HCT116 (cell line): ENCODE measurements at regions not wholly inside any gene's neighbourhood (a gene's known extent, or its start where the extent isn't known, plus 50 kb on each side); places are given as distances from the start of the nearest gene placed in this dataset.

Experiments used
- ATAC-seq: fragments of 200-7000 bp; cut with Tn5 transposase; 2 replicates; pipeline ENCODE4 v1.9.1; 2020; ENCODE audit warnings: mild to moderate bottlenecking, moderate library complexity
- BruUV-seq: library from RNA; stranded (reverse); fragments of 400-500 nt; replicated peaks from 2 replicates; lab custom pipeline; 2021; lab: Mats Ljungman, UMichigan
- CTCF ChIA-PET: fragments of 300-600 bp; sonication (Branson Sonifier 250); formaldehyde crosslinking; loops from one replicate; lab custom pipeline; 2021; ENCODE audit warnings: antibody characterized with exemption; lab: Charles Lee
- POLR2A ChIA-PET: fragments of 300-600, 350-600 bp; sonication (Branson Sonifier 250); formaldehyde crosslinking; loops from one replicate; lab custom pipeline; 2021; ENCODE audit warnings: antibody characterized with exemption; lab: Charles Lee
- RAD21 ChIA-PET, 2 experiments: fragments of 300-600 bp; sonication (Branson Sonifier 250); formaldehyde crosslinking; loops; one replicate each; lab custom pipeline; 2023; ENCODE audit warnings: low total read pairs in 2 of 2; ENCODE audit not compliant: uncharacterized antibody in 2 of 2, unreplicated experiment in 2 of 2, low non-redundant PET in 1 of 2; lab: Charles Lee
- DNase-seq: peaks from one replicate; pipeline ENCODE4 v3.0.0-alpha.2; 2010; ENCODE audit warnings: low read depth, low spot score
- H2AFZ ChIP-seq: fragments of 200-600 bp; shearing (Covaris generic), sonication (generic); 2 replicates; pipeline ENCODE4 v1.6.1; 2017; ENCODE audit warnings: low read depth, mixed run types, mixed read lengths, antibody characterized with exemption, low read length; ENCODE audit not compliant: poor library complexity, severe bottlenecking
- H3K27ac ChIP-seq: 2 replicates; pipeline ENCODE4 v1.5.1; 2012; ENCODE audit warnings: low read depth, low read length
- H3K27me3 ChIP-seq: fragments of 200-600 bp; sonication (generic); 2 replicates; pipeline ENCODE4 v1.6.1; 2016; ENCODE audit warnings: mixed run types, low read length, mixed read lengths; ENCODE audit not compliant: insufficient read depth
- H3K36me3 ChIP-seq, 2 experiments: fragments of 200-500 bp in 1 of 2; fragments of 200-600 bp in 1 of 2; sonication (Bioruptor generic) in 1 of 2; sonication (generic) in 1 of 2; 2 replicates each; pipeline versions ENCODE4 v1.5.1 to v1.6.1; 2014 to 2016; ENCODE audit warnings: low read length in 2 of 2, inconsistent platforms in 1 of 2, mixed read lengths in 1 of 2, mixed run types in 1 of 2; ENCODE audit not compliant: insufficient read depth in 2 of 2, control insufficient read depth in 1 of 2
- H3K4me1 ChIP-seq, 2 experiments: fragments of 200-600 bp in 1 of 2; sonication (generic) in 1 of 2; 2 replicates each; pipeline versions ENCODE4 v1.5.1 to v1.6.1; 2012 to 2017; ENCODE audit warnings: low read length in 2 of 2, inconsistent platforms in 1 of 2, mild to moderate bottlenecking in 1 of 2, mixed read lengths in 1 of 2, mixed run types in 1 of 2, moderate library complexity in 1 of 2; ENCODE audit not compliant: insufficient read depth in 2 of 2, control insufficient read depth in 1 of 2
- H3K4me2 ChIP-seq: fragments of 200-600 bp; sonication (generic); 2 replicates; pipeline ENCODE4 v1.6.1; 2017; ENCODE audit warnings: mixed run types, low read length, mixed read lengths
- H3K4me3 ChIP-seq, 2 experiments: fragments of 200-600 bp in 1 of 2; sonication (generic) in 1 of 2; replicated peaks in 1 of 2; 2 replicates each; pipeline ENCODE4 v1.5.1; 2011 to 2016; ENCODE audit warnings: low read length in 2 of 2, control low read depth in 1 of 2, low read depth in 1 of 2, mild to moderate bottlenecking in 1 of 2, mixed read lengths in 1 of 2, mixed run types in 1 of 2
- H3K79me2 ChIP-seq: fragments of 200-600 bp; sonication (generic); 2 replicates; pipeline ENCODE4 v1.6.1; 2017; ENCODE audit warnings: mild to moderate bottlenecking, mixed run types, low read length, moderate library complexity, mixed read lengths; ENCODE audit not compliant: insufficient read depth
- H3K9ac ChIP-seq: fragments of 200-600 bp; sonication (generic); 2 replicates; pipeline ENCODE4 v1.6.1; 2016; ENCODE audit warnings: low read length, mixed read lengths
- H3K9me2 ChIP-seq: fragments of 200-600 bp; sonication (generic), shearing (Covaris generic); 2 replicates; pipeline ENCODE4 v1.6.1; 2017; ENCODE audit warnings: mixed run types, mild to moderate bottlenecking, moderate library complexity; ENCODE audit not compliant: insufficient read depth
- H3K9me3 ChIP-seq, 2 experiments: fragments of 200-500 bp in 1 of 2; fragments of 200-600 bp in 1 of 2; sonication (Bioruptor generic) in 1 of 2; sonication (generic) in 1 of 2; 2 replicates each; pipeline ENCODE4 v1.6.1; 2014 to 2017; ENCODE audit warnings: low read length in 2 of 2, mixed read lengths in 2 of 2, inconsistent platforms in 1 of 2, low read depth in 1 of 2, mild to moderate bottlenecking in 1 of 2, mixed run types in 1 of 2, moderate library complexity in 1 of 2; ENCODE audit not compliant: control insufficient read depth in 1 of 2, insufficient read depth in 1 of 2
- H4K20me1 ChIP-seq: fragments of 200-600 bp; sonication (generic), shearing (Covaris generic); 2 replicates; pipeline ENCODE4 v1.6.1; 2017; ENCODE audit warnings: mixed run types, mild to moderate bottlenecking, moderate library complexity; ENCODE audit not compliant: insufficient read depth
- ATF3 ChIP-seq: IDR thresholded peaks from 2 replicates; pipeline ENCODE4 v1.6.1; 2012
- CBX3 ChIP-seq: IDR thresholded peaks from 2 replicates; pipeline ENCODE4 v1.6.1; 2012; ENCODE audit warnings: low read depth
- CEBPB ChIP-seq: IDR thresholded peaks from 2 replicates; pipeline ENCODE4 v1.6.1; 2012; ENCODE audit warnings: low read depth
- EGR1 ChIP-seq: IDR thresholded peaks from 2 replicates; pipeline ENCODE4 v1.6.1; 2012; ENCODE audit warnings: low read depth
- EZH2 ChIP-seq: fragments of 200-600 bp; sonication (generic); IDR thresholded peaks from 2 replicates; pipeline ENCODE4 v1.6.1; 2017; ENCODE audit warnings: antibody characterized with exemption, mixed run types
- EZH2phosphoT487 ChIP-seq: fragments of 200-600 bp; IDR thresholded peaks from 2 replicates; pipeline ENCODE4 v1.6.1; 2018; ENCODE audit warnings: antibody characterized with exemption, borderline replicate concordance
- FOSL1 ChIP-seq: IDR thresholded peaks from 2 replicates; pipeline ENCODE4 v1.6.1; 2012; ENCODE audit warnings: low read depth
- JUND ChIP-seq: IDR thresholded peaks from 2 replicates; pipeline ENCODE4 v1.6.1; 2012
- MAX ChIP-seq: IDR thresholded peaks from 2 replicates; pipeline ENCODE4 v1.6.1; 2012
- POLR2A ChIP-seq: IDR thresholded peaks from 2 replicates; pipeline ENCODE4 v1.7.0; 2011; ENCODE audit warnings: borderline replicate concordance; ENCODE audit not compliant: insufficient read depth, insufficient read length; ENCODE audit errors: extremely low read depth
- POLR2AphosphoS5 ChIP-seq: IDR thresholded peaks from 2 replicates; pipeline ENCODE4 v1.6.1; 2011; ENCODE audit warnings: mild to moderate bottlenecking, low read depth, low read length, moderate library complexity
- SP1 ChIP-seq: IDR thresholded peaks from 2 replicates; pipeline ENCODE4 v1.6.1; 2012; ENCODE audit warnings: low read depth
- TCF7L2 ChIP-seq: IDR thresholded peaks from 2 replicates; pipeline ENCODE4 v1.7.0; 2011; ENCODE audit warnings: borderline replicate concordance, inconsistent platforms; ENCODE audit not compliant: insufficient read depth, insufficient read length; ENCODE audit errors: extremely low read depth
- YY1 ChIP-seq: IDR thresholded peaks from 2 replicates; pipeline ENCODE4 v1.6.1; 2011; ENCODE audit warnings: low read length, low read depth, moderate library complexity, mild to moderate bottlenecking; ENCODE audit not compliant: insufficient replicate concordance; ENCODE audit errors: extremely low read depth
- ZBTB33 ChIP-seq: IDR thresholded peaks from 2 replicates; pipeline ENCODE4 v1.6.1; 2011; ENCODE audit warnings: mild to moderate bottlenecking, low read length, moderate library complexity; ENCODE audit not compliant: insufficient replicate concordance; ENCODE audit errors: extremely low read depth
- ZFX ChIP-seq: fragments of 450-650 bp; IDR thresholded peaks from 2 replicates; pipeline ENCODE4 v1.6.1; 2017
- ZNF274 ChIP-seq: fragments of 200-500 bp; sonication (Bioruptor generic); IDR thresholded peaks from 2 replicates; pipeline ENCODE4 v1.6.1; 2014; ENCODE audit warnings: mild to moderate bottlenecking, low read depth, low read length, inconsistent platforms
- intact Hi-C: fragments of 100-400 bp; cut with micrococcal nuclease; formaldehyde crosslinking; loops from 2 replicates; pipeline ENCODE4 v1.10.0; 2022
- TF ChIP-seq, protein P1 (sequence below), 3 experiments: fragments of 200-600 bp in 1 of 3; sonication (generic) in 1 of 3; IDR thresholded peaks in 2 of 3; conservative IDR thresholded peaks in 1 of 3; 2 replicates each; pipeline ENCODE4 v1.5.1; 2012 to 2017; ENCODE audit warnings: low read depth in 2 of 3, low read length in 2 of 3, antibody characterized with exemption in 1 of 3, borderline replicate concordance in 1 of 3, control low read depth in 1 of 3, mild to moderate bottlenecking in 1 of 3, mixed read lengths in 1 of 3, mixed run types in 1 of 3, moderate library complexity in 1 of 3; ENCODE audit not compliant: insufficient read depth in 1 of 3

DNA sequence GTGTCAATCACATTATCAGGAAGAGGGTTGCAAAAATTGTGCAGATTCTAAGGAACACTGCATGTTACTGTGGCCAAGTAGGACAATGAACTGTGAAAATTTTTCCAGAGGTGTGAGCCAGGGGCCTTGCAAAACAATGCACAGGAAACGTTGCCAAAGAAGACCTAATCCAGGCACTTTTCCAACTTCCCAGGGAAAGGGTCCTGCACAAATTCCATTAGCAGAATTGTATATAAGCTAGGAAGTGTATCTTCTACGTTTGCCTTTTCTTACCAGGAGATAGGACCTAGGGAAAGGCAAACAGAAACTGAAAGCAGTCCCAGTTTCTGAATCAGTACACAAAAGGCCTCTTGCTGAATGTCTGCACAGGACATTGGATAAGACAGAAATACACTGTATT is 1888.3 kb upstream of the CELF4 start:
- Histone ChIP-seq H3K9ac (no peak overlapping the region), H4K20me1 (no peaks in the 10 kb centered on the region; the same call in 1 of the 2 replicates), H3K4me1 (peaks cover 0 to 5% of the 10 kb centered on the region in 2 experiments; a peak in 1 of 4 replicates), H3K4me2 (no peak overlapping the region), H3K27me3 (no peaks in the 10 kb centered on the region), H2AFZ (no peak overlapping the region), H3K36me3 (no peaks in the 10 kb centered on the region), H3K4me3 (no peak overlapping the region), H3K9me2 (no peaks in the 10 kb centered on the region), H3K9me3 (no peaks in the 10 kb centered on the region; a peak in 1 of 4 replicates), H3K27ac (no peak overlapping the region), H3K79me2 (no peaks in the 10 kb centered on the region)
- POLR2A ChIA-PET, result no interaction called here
- BruUV-seq, result no TSS peak
- DNase-seq, result no peak
- intact Hi-C loops, result no loop called here
- no peak for TF ChIP-seq TCF7L2
- CTCF ChIA-PET, result no interaction called here
- ATAC-seq, result no peak
- RAD21 ChIA-PET, result no interaction called here

- no peak for ATAC-seq
- H3K79me2 ChIP-seq, result no peaks in the 10 kb centered on the region
- H3K27ac ChIP-seq, result no peak overlapping the region
- no peaks in the 10 kb centered on the region for H3K9me3 ChIP-seq
- POLR2A ChIA-PET, result no interaction called here
- no peak overlapping the region for H2AFZ ChIP-seq
- no peak for TF ChIP-seq EGR1
- no peak for TF ChIP-seq YY1
- no peak for TF ChIP-seq CEBPB
- TF ChIP-seq JUND, result no peak
- TF ChIP-seq SP1, result no peak
- TF ChIP-seq POLR2A, result no peak
- no peak for TF ChIP-seq POLR2AphosphoS5
- TF ChIP-seq, protein P1, sequence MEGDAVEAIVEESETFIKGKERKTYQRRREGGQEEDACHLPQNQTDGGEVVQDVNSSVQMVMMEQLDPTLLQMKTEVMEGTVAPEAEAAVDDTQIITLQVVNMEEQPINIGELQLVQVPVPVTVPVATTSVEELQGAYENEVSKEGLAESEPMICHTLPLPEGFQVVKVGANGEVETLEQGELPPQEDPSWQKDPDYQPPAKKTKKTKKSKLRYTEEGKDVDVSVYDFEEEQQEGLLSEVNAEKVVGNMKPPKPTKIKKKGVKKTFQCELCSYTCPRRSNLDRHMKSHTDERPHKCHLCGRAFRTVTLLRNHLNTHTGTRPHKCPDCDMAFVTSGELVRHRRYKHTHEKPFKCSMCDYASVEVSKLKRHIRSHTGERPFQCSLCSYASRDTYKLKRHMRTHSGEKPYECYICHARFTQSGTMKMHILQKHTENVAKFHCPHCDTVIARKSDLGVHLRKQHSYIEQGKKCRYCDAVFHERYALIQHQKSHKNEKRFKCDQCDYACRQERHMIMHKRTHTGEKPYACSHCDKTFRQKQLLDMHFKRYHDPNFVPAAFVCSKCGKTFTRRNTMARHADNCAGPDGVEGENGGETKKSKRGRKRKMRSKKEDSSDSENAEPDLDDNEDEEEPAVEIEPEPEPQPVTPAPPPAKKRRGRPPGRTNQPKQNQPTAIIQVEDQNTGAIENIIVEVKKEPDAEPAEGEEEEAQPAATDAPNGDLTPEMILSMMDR (IDR thresholded peaks at IDR 0.05 in 2 of 3, conservative IDR thresholded peaks at IDR 0.05 in 1 of 3; ENCODE audit: borderline replicate concordance in 1 of 3, insufficient read depth in 1 of 3, low read depth in 2 of 3, low read length in 2 of 3), result no peak
- TF ChIP-seq ZFX, result no peak
- TF ChIP-seq EZH2phosphoT487, result no peak
- TF ChIP-seq ZNF274, result no peak
- no peak for TF ChIP-seq FOSL1
- TF ChIP-seq CBX3, result no peak
- no peak for TF ChIP-seq ATF3
- no peak for TF ChIP-seq EZH2
- no peak for TF ChIP-seq MAX
- no peak for TF ChIP-seq ZBTB33
- no TSS peak for BruUV-seq
- CTCF ChIA-PET, result no interaction called here
- no peaks in the 10 kb centered on the region for H3K36me3 ChIP-seq
- no peaks in the 10 kb centered on the region; the same call in 1 of the 2 replicates for H4K20me1 ChIP-seq
- DNase-seq, result no peak
- RAD21 ChIA-PET, result interaction anchor here in 1 of 2 experiments (0.7 kb wide), 1 partner anchor 114 kb away, joined by 3 read pairs; no protein-coding TSS in a partner anchor
- intact Hi-C loops, result no loop called here
- peaks cover 0 to 7% of the 10 kb centered on the region in 2 experiments; a peak in 1 of 4 replicates for H3K4me1 ChIP-seq
- H3K9ac ChIP-seq, result no peak overlapping the region
- no peak overlapping the region for H3K4me2 ChIP-seq
- no peak overlapping the region for H3K4me3 ChIP-seq
- H3K27me3 ChIP-seq, result no peaks in the 10 kb centered on the region
- H3K9me2 ChIP-seq, result no peaks in the 10 kb centered on the region
Measured at GRCh38 chr18:39453356-39453755, 1887.8 kb upstream of the CELF4 start.
